ENCODE measurements at regions not wholly inside any gene's neighbourhood (a gene's known extent, or its start where the extent isn't known, plus 50 kb on each side); places are given as distances from the start of the nearest gene placed in this dataset.
"Not testable (repeated sequence)": the region's sequence is repeated elsewhere in the genome, so short reads cannot be mapped to it uniquely, and the experiment has no call there.

DNA sequence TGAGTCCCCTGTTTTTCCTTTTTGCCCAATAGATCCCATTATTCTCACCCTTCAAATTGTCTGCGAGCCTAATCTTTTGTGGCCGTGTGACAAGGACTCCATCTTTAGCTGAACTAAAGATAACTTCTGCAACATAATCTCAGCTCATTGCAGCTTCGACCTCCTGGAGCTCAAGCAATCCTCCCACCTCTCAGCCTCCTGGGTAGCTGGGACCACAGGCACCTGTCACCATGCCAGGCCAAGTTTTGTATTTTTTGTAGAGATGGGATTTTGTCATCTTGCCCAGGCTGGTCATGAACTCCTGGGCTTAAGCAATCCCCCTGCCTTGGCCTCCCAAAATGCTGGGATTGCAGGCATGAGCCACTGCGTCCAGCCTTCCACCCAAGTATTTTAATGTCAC, 161.0 kb downstream of the GJA1 start:
- DNase-seq: no peak

DNA sequence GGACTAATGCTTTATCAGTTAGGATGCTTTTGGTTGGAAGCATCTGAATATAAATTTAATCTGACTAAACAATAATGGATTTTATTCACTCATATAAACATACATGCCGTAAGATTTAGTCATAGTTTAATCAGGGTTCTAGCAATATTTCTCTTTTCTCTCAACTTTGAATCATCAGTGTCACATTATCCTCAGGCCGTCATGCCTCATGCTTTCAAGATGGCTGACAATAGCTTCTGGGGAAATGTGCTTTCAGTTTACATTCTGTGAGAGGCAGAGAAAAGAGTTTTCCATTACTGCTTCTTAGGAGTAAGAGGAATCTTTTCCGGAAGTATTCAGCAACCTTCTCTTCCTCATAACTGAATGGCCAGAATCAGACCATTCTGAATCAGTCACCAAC, 162.2 kb downstream of the GJA1 start:
- DNase-seq: no peak

DNA sequence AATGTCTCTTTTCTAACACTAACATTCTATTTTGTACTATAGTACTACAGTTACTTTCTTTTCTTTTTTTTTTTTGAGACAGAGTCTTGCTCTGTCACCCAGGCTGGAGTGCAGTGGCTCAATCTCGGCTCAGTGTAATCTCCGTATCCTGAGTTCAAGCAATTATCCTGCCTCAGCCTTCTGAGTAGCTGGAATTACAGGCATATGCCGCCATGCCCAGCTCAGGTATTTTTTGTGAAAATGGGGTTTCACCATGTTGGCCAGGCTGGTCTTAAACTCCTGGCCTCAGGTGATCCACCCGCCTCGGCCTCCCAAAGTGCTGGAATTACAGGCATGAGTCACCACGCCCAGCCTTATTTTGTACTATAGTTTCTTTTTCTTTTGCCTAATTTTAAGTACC, 163.9 kb downstream of the GJA1 start:
- not testable (repeated sequence) for DNase-seq

DNA sequence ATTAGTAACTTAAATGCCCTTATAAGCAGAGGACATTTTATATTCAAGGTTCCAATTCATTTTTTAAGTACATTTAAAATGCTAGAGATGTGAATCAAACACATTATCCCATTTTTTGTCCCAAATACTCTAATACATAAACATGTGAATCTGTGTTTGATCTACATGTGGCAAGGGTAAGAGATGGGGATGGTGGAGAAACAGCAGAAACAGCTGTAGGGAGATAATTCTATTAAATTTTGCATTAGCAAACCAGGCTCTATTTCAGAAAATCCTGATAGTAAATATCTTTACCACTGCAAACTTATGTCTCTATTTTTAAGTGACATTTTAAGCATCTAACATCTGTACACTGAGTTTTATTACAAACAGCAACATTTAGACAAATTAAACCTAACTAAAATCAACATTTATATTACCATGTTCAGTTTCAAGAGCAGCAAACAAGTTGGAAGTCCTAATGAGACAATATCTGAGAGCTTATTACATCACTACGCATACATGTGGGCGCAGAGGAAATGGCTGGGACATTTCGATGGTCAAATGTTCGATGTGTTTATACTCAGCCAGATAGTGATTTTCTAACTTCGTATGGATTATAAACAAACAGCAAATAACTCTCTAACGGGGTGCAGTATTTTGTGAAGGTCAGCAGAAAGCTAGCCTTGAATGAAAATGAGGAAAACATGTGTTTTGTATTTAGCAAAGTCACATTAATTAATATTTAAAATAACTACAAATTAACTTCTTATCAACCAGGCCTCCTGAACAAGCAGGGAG, 165.1 kb downstream of the GJA1 start:
- DNase-seq: no peak

DNA sequence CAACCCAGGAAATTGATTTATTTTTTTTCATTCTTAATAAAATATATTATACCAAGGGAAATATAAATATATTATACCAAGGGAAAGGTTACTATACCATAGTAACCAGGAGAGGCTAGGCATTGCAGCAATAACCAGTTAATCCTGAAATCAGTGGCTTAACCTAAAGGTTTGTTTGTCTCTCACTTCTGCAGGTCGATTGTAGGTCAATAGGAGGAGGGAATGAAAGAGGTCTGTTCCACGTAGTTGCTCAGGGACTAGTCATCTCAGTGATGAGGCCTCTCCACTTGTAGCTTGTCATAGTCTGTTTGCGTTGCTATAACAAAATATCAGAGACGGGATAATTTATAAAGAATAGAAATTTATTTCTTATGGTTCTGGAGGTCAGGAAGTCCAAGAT, 168.0 kb downstream of the GJA1 start:
- no peak for DNase-seq

DNA sequence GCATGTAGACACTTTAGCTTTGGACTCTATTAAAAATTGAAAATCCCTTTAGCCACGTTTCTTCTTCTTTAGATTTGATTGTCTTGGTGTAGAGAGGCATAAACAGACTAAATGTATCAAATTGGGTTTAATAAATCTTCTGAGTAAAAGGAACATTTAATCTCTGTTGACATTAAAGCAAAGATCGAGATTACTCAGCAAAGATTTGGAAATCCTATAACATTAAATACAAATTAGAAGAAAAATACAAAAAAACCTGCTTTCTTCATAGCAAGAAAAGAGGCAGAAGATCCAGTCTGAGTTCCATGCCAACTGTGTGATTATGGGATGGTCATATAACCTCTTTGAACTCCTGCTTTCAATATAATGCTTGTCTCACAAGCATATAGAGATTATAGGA, 172.3 kb downstream of the GJA1 start:
- no peak for DNase-seq

DNA sequence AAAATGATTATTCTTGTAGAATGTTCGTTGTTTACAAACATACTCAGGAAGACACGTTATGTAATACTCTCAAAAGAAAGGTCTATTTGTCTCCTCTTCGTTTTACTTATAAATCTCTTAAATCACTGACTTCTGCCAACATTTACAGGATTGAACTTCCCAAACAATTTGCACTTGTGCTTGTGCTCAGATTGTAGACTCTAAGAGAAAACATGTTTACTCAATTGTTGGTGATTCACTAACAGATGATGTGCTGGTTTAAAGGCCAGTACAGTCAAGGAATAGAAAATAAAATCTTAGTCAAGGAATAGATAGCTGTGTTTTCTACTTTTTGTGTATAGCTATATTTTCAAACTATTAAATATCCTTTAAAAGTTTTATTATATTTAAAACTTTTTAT, 172.8 kb downstream of the GJA1 start:
- DNase-seq: no peak

DNA sequence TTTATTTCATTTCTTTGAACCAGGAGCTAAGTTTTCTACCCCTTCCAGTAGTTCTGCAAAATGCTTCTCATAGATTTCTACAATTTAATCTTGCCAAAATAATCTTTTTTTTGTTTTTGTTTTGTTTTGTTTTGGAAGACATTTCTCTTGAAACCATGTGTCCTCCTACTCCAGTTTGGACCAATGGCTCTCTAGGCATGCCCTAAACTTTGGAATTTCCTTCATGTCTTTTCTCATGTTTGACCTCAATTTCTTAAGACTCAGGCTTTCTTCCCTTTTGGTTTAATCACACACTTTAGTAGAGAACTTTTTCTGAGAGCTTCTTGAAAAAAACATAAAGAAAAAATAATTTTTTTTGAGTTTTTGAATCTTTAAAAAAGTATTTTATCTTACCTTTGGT, 173.8 kb downstream of the GJA1 start:
- no peak for DNase-seq

DNA sequence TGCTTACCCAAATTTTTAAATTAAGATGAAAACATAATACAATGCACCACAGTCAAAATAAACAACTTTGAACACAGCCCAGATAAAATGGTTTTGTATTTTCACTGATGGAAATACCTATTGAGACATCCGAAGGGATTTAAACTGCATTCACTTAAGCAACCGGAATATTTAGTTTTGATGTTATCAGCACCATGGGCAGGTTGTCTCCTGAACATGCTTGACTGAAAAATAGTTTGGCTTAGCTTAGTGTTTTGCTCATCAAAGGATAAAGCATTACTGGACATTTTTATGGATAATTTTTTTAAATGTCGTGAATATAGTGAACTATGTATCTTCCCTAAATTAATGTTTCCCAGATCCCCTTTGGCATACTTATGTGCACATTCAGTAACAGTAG, 177.5 kb downstream of the GJA1 start:
- DNase-seq: no peak

DNA sequence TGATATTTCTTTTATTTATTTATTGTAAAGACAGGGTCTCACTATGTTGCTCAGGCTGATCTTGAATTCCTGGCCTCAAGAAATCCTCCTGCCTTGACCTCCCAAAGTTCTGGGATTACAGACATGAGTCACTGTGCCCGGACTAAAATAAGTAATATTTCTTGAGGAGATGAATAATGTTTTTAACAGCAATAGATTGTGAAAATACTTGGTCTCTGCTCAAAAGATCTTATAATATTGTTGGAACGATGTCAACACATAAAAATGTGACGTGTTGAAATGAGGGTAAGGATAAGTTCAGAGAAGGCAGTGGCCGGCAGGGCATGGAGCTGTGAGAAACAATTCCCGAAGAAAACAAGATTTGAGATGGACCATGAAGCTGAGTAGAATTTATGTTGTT, 178.7 kb downstream of the GJA1 start:
- DNase-seq: no peak

DNA sequence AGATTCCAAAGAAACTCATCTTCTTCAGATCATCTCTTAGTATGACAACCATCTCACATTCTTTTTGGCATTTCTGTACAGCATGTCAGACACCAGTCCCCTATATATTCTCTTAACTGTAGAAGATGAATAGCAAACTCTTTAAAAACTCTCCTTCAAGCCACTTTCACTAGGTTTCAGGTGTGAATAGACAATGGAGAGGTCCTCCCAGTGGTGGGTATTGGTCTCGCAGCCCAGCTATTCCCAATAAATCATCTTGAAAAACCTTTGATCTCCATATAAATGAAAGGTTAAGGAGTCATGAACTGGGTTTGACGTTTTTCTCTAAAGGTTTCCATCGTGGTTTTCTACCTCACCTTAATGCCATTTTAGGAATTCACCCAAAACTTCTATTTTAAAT, 180.0 kb downstream of the GJA1 start:
- no peak for DNase-seq

DNA sequence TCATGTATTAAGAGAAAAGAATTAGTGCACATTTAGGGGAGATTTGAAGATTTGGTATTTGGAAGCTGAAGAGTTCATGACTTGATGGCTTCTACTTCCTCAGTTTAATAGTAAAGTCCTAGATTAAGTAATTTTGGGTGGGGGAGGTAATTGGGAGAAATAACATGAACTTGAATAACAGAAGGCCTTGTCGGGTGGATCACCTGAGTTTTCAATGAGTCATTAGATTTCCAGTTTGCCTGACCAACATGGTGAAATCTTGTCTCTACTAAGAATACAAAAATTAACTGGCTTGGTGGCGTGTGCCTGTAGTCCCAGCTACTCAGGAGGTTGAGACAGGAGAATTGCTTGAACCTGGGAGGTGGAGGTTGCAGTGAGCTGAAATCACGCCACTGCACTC, 181.0 kb downstream of the GJA1 start:
- DNase-seq: no peak

DNA sequence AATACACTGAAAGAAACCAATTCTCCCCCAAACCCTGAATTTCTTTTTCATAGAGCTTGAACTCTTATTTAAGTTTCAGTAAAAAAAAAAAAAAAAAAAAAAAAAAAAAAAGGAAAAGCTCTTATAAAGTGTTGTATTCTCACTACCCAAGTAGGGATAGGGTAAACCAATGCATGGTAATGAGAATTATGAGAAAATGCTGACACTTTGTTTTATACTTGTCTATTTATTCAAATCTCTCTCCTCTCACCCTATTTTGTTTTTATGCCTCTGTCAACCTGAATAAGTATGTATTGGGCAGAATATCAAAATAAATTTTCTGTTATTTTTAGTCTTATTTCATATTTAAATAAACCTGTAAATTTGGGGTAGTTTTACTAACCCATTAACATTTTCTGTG, 181.9 kb downstream of the GJA1 start:
- DNase-seq: no peak

DNA sequence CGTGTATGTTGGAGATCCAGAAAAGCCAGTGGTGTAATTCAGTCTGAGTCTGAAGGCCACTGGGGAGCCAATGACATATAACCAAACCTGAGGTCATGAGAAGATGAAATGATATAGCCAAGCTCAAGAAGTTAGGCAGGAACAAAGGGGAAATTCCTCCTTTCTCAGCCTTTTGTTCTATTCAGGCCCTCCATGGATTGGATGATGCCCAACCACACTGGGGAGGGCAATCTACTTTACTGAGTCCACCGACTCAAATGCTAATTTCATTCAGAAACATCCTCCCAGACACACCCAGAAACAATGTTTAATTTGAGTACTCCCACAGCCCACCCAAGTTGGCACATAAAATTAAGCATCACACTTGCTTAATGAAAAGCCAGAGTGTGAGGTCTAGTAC, 183.6 kb downstream of the GJA1 start:
- no peak for DNase-seq

DNA sequence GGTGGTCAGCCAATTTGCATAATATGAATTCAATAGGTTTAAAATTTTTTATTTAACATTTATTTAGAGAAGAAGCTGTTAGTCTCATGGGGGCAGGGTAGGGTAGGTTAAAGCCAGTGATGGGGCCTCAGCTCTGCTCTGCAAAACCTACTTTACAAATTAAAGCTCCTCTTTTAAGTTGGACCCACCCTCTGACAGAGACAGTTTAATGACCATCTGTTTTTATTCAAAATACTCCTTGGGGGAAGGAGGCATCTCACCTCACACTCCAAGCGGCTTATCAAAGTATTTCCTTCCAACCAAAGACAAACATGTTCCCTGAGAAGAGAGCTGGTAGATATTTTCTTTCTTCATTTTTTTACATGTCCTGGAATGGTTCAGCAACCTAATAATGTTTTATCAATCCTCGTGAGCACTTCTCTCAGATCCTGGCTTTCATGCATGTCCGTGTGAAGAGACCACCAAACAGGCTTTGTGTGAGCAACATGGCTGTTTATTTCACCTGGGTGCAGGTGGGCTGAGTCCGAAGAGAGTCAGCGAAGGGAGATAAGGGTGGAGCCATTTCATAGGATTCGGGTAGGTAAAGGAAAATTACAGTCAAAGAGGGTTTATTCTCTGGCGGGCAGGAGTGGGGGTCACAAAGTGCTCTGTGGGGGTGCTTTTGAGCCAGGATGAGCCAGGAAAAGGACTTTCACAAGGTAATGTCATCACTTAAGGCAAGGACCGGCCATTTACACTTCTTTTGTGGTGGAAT, 184.7 kb downstream of the GJA1 start:
- DNase-seq: no peak

DNA sequence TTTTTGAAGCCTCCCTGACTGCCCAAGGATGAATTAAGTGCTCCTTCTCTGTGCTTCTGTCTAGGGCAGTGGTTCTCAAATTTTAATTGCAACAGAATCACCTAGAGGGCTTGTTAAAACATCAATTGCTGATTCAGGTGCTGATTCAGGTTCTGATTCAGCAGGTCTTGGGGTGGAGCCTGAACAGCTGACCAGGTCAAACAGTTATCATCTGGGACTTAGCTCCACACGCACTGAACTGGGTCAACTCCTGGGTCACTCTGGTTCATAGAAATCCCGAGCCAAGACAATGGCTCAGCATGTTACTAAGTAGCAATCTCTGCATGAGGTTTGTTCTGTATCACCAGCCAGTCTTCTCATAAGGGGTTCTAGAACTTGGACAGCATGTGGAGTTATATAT, 192.3 kb downstream of the GJA1 start:
- no peak for DNase-seq

DNA sequence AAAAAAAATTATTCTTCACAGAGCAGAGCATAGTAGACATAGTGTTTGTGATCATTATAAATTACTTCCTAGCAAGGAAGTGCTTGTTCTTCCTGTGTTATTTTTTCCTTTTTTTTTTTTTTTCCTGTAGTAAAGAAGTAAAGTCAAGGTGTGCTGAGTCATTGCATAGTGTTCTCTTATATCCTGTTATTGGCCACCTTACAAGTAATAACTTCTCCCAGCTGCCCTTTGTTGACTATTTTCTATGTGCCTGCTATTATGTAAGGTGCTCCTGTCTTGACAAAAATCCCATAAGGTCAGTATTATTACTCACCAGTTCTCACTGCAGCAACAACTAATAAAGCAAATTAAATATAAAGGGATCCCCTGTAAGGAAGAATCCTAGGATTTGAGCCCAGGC, 195.3 kb downstream of the GJA1 start:
- DNase-seq: no peak

DNA sequence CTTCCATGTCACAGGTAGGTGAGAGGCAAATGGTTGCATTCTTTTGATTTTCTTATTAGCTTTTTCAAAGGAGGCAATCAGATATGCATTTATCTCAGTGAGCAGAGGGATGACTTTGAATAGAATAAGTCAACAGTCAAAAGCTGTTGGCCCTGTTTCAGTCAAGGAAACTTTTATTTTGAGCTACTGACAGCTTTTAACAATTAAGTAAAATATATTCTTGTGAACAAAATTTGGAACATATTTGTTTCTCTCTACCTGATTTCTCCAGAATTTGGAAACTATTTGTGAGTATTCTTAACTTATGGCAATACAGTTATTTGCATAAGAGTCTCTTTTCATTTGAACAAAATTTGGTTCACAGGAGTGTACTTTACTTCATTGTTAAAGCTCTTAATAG, 196.3 kb downstream of the GJA1 start:
- not testable (repeated sequence) for DNase-seq

DNA sequence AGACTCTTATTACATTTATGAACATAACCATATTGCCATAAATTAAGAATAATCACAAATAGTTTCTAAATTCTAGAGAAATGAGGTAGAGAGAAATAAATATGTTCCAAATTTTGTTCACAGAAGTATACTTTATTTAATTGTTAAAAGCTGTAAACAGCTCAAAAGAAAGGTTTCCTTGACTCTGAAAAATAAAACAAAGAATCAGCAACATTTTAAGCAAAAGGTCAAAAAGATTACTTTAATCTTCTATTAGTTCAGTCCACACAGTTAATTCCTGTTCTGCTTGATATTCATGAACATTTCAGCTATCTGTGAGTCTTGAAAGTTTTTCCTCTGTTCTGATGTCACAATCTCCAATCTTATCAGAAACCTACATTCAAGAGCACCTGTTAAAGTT, 197.9 kb downstream of the GJA1 start:
- DNase-seq: no peak

DNA sequence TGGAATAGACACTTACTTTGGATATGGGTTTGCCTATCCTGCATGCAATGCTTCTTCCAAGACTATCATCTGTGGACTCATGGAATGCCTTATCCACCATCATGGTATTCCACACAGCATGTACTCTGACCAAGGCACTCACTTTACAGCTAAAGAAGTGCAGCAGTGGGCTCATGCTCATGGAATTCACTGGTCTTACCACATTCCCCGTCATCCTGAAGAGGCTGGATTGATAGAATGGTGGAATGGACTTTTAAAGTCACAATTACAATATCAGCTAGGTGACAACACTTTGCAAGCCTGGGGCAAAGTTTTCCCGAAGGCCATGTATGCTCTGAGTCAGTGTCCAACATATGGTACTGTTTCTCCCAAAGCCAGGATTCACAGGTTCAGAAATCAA, 199.1 kb downstream of the GJA1 start:
- not testable (repeated sequence) for DNase-seq

DNA sequence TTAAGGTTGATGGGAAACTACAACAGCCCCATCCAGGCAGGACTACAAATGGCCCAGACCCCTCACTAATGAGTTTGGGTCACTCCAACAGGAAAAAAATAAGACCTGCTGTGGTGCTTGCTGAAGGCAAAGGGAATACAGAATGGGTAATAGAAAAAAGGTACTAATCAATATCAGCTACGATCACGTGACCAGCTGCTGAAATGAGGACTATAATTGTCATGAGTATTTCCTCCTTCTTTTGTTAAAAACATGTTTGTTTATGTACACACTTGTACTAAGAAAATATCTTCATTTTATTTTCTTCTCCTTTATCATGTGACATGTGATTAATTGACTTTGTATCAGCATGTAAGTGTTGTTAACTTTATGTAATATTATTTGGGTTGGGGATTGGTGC, 199.9 kb downstream of the GJA1 start:
- no peak for DNase-seq

DNA sequence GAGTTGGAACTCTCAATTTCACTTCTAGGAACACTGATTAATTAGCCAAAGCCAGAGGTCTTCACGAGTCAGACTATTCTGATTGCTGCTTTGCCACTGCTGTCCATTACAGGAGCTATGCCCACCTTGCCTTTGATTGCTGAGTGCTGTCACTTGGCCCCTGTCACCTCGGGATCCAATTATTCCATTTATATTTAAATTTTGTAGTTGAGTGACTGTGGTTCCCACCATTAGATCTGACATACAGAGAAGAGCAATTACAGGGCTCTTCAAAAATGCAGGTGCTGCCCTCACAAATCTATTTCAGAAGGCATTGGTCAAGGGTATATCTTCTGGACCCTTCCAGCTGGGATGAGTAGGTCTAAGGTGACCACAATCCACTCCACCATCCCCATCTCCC, 200.8 kb downstream of the GJA1 start:
- DNase-seq: not testable (repeated sequence)

DNA sequence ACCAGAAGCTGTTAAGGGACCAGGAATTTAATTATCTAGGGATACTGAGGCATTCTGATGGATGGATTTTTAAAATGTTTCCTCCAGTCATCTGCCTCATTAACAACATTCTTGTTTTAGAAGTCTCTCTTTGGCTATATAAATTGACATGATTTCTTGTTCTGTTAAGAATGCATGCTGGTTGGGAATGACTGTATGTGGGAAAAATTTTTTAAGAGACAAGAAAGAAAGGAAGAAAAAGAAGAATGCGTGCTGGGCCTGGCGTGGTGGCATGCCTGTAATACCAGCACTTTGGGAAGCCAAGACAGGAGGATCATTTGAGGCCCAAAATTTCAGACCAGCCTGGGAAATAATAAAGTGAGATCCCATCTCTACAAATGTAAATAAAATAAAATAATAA, 203.6 kb downstream of the GJA1 start:
- DNase-seq: no peak

DNA sequence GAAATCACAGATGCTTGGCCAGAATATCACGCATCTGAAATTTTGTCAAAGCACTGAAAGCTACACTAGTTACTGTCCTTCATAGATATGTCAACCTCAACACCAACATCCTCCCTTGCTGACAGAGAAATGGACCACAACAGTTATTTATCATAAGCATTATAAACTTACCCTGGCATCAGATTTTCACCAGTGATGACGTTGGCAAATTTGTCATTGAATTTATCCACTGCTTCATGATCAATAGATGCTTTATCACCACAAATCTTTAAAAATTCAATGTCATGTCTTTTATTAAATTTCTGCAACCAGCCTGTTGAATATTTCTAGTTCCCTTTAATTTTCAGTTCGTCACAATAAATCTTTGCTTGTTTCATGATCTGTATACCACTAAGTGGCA, 205.7 kb downstream of the GJA1 start:
- no peak for DNase-seq

All from eye (tissue), 1 donor.